ENCODE measurements at regions not wholly inside any gene's neighbourhood (a gene's known extent, or its start where the extent isn't known, plus 50 kb on each side); places are given as distances from the start of the nearest gene placed in this dataset.

- 88% methylated on average over 18 of the region's 19 CpGs for WGBS (ENCODE audit: low lambda C conversion rate, missing lambda C conversion rate)
- no peaks in the 10 kb centered on the region for H3K27me3 ChIP-seq
Observed at GRCh38 chr4:8759987-8760386, 111.7 kb downstream of the HMX1 start.

GRCh38 chr4:8756816-8757215 is 114.8 kb downstream of the HMX1 start:
- Histone ChIP-seq H3K4me2 (no peak overlapping the region), H4K20me1 (ENCODE audit: insufficient read depth, poor library complexity, severe bottlenecking) (no peaks in the 10 kb centered on the region), H3K9me2 (replicated peaks; ENCODE audit: insufficient read depth) (no peaks in the 10 kb centered on the region), H3K4me1 (ENCODE audit: insufficient read depth) (no peaks in the 10 kb centered on the region), H3K4me3 (no peak overlapping the region), H3K36me3 (replicated peaks; ENCODE audit: insufficient read depth, low read depth) (no peaks in the 10 kb centered on the region), H3K27ac (no peak overlapping the region), H2AFZ (no peak overlapping the region), H3K27me3 (no peaks in the 10 kb centered on the region), H3K9me3 (ENCODE audit: low read depth) (no peaks in the 10 kb centered on the region), H3K79me2 (no peaks in the 10 kb centered on the region)
- 68% methylated on average over 8 of the region's 8 CpGs for WGBS (ENCODE audit: low lambda C conversion rate, missing lambda C conversion rate)
- DNase-seq (ENCODE audit: low spot score) = no peak
- TF ChIP-seq EZH2 (IDR thresholded peaks at IDR 0.05; ENCODE audit: borderline replicate concordance) (no peak), CTCF (IDR thresholded peaks at IDR 0.05; ENCODE audit: poor library complexity) (no peak), EZH2phosphoT487 (IDR thresholded peaks at IDR 0.05; ENCODE audit: low read depth, severe bottlenecking, unreplicated experiment) (no peak)

More at GRCh38 chr4:8759987-8760386, 111.7 kb downstream of the HMX1 start:
- DNase-seq (ENCODE audit: low spot score) = no peak
- Histone ChIP-seq H3K9me3 (ENCODE audit: low read depth) (no peaks in the 10 kb centered on the region), H3K4me1 (ENCODE audit: insufficient read depth) (no peaks in the 10 kb centered on the region), H3K27ac (no peak overlapping the region), H3K36me3 (replicated peaks; ENCODE audit: insufficient read depth, low read depth) (no peaks in the 10 kb centered on the region), H3K4me2 (no peak overlapping the region), H4K20me1 (ENCODE audit: insufficient read depth, poor library complexity, severe bottlenecking) (no peaks in the 10 kb centered on the region), H3K79me2 (no peaks in the 10 kb centered on the region), H3K9me2 (replicated peaks; ENCODE audit: insufficient read depth) (no peaks in the 10 kb centered on the region), H3K4me3 (no peak overlapping the region), H2AFZ (no peak overlapping the region)
- TF ChIP-seq EZH2 (IDR thresholded peaks at IDR 0.05; ENCODE audit: borderline replicate concordance) (no peak), EZH2phosphoT487 (IDR thresholded peaks at IDR 0.05; ENCODE audit: low read depth, severe bottlenecking, unreplicated experiment) (no peak), CTCF (IDR thresholded peaks at IDR 0.05; ENCODE audit: poor library complexity) (no peak)

GRCh38 chr4:8754634-8755589 is 116.7 kb downstream of the HMX1 start:
- Histone ChIP-seq H3K4me2 (no peak overlapping the region), H3K27ac (no peak overlapping the region), H3K36me3 (replicated peaks; ENCODE audit: insufficient read depth, low read depth) (no peaks in the 10 kb centered on the region), H3K4me1 (ENCODE audit: insufficient read depth) (no peaks in the 10 kb centered on the region), H2AFZ (no peak overlapping the region), H4K20me1 (ENCODE audit: insufficient read depth, poor library complexity, severe bottlenecking) (no peaks in the 10 kb centered on the region), H3K79me2 (no peaks in the 10 kb centered on the region), H3K4me3 (no peak overlapping the region), H3K9me2 (replicated peaks; ENCODE audit: insufficient read depth) (no peaks in the 10 kb centered on the region), H3K27me3 (no peaks in the 10 kb centered on the region), H3K9me3 (ENCODE audit: low read depth) (no peaks in the 10 kb centered on the region)
- WGBS (ENCODE audit: low lambda C conversion rate, missing lambda C conversion rate) = 91% methylated on average over 23 of the region's 23 CpGs
- no peak for DNase-seq (ENCODE audit: low spot score)
- TF ChIP-seq EZH2 (IDR thresholded peaks at IDR 0.05; ENCODE audit: borderline replicate concordance) = no peak
- no peak for TF ChIP-seq CTCF (IDR thresholded peaks at IDR 0.05; ENCODE audit: poor library complexity)
- TF ChIP-seq EZH2phosphoT487 (IDR thresholded peaks at IDR 0.05; ENCODE audit: low read depth, severe bottlenecking, unreplicated experiment) = no peak
